PFSK-1 (cell line): ENCODE measurements at regions not wholly inside any gene's neighbourhood (a gene's known extent, or its start where the extent isn't known, plus 50 kb on each side); places are given as distances from the start of the nearest gene placed in this dataset.

Experiments
- POLR2AphosphoS5 ChIP-seq: IDR thresholded peaks from 2 replicates; pipeline ENCODE4 v1.6.1; 2012; ENCODE audit warnings: low read depth, mild to moderate bottlenecking, control low read depth, low read length, moderate library complexity
- SIN3A ChIP-seq: IDR thresholded peaks from 2 replicates; pipeline ENCODE4 v1.6.1; 2012; ENCODE audit warnings: mild to moderate bottlenecking, low read length, moderate library complexity, borderline replicate concordance; ENCODE audit not compliant: insufficient read depth
- TAF1 ChIP-seq: IDR thresholded peaks from 2 replicates; pipeline ENCODE4 v1.6.1; 2012; ENCODE audit warnings: low read length, control low read depth, borderline replicate concordance; ENCODE audit not compliant: insufficient read depth
- TF ChIP-seq, protein P1 (sequence below), 2 experiments: IDR thresholded peaks; 2 replicates each; pipeline versions ENCODE4 v1.6.1 to v1.8.0; 2011 to 2012; ENCODE audit warnings: low read depth in 2 of 2, low read length in 2 of 2, control low read depth in 1 of 2, inconsistent platforms in 1 of 2, mild to moderate bottlenecking in 1 of 2, moderate library complexity in 1 of 2; ENCODE audit not compliant: insufficient read depth in 1 of 2

DNA sequence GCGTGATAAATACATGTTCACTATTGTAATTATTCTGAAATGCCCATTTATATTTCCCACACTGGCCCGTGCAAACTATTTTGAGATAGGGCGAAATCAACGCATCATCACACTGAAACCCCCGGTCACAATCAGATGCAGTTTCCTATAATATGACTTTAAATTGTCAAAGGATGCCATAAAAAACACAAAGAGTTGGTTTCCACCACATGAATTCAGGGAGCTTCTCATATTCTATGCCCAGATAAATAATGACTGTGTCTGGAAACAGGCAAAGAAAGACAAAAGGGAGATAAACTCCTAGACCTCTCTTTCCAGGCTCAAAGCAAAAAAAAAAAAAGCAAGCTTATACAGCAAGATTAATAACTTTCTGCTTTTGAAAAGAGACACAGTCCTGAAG is 375.8 kb upstream of the AKR1E2 start:
- no peak for TF ChIP-seq POLR2AphosphoS5
- TF ChIP-seq, protein P1, sequence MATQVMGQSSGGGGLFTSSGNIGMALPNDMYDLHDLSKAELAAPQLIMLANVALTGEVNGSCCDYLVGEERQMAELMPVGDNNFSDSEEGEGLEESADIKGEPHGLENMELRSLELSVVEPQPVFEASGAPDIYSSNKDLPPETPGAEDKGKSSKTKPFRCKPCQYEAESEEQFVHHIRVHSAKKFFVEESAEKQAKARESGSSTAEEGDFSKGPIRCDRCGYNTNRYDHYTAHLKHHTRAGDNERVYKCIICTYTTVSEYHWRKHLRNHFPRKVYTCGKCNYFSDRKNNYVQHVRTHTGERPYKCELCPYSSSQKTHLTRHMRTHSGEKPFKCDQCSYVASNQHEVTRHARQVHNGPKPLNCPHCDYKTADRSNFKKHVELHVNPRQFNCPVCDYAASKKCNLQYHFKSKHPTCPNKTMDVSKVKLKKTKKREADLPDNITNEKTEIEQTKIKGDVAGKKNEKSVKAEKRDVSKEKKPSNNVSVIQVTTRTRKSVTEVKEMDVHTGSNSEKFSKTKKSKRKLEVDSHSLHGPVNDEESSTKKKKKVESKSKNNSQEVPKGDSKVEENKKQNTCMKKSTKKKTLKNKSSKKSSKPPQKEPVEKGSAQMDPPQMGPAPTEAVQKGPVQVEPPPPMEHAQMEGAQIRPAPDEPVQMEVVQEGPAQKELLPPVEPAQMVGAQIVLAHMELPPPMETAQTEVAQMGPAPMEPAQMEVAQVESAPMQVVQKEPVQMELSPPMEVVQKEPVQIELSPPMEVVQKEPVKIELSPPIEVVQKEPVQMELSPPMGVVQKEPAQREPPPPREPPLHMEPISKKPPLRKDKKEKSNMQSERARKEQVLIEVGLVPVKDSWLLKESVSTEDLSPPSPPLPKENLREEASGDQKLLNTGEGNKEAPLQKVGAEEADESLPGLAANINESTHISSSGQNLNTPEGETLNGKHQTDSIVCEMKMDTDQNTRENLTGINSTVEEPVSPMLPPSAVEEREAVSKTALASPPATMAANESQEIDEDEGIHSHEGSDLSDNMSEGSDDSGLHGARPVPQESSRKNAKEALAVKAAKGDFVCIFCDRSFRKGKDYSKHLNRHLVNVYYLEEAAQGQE (IDR thresholded peaks at IDR 0.05; ENCODE audit: insufficient read depth in 1 of 2, low read depth in 2 of 2, low read length in 2 of 2), result no peak
- TF ChIP-seq SIN3A, result no peak
- no peak for TF ChIP-seq TAF1
